NCI-H2196 treated with DMSO at 0.1 percent for 48 hours (cell line): ENCODE measurements at regions not wholly inside any gene's neighbourhood (a gene's known extent, or its start where the extent isn't known, plus 50 kb on each side); places are given as distances from the start of the nearest gene placed in this dataset.

Source experiments
- DNase-seq: peaks from one replicate; lab custom pipeline; 2025; ENCODE audit not compliant: unreplicated experiment; lab: John Stamatoyannopoulos, UW

- DNase-seq: no peak
These were observed 1915.1 kb downstream of the MAT2B start for GRCh38 chr5:165420493-165420892.

DNA sequence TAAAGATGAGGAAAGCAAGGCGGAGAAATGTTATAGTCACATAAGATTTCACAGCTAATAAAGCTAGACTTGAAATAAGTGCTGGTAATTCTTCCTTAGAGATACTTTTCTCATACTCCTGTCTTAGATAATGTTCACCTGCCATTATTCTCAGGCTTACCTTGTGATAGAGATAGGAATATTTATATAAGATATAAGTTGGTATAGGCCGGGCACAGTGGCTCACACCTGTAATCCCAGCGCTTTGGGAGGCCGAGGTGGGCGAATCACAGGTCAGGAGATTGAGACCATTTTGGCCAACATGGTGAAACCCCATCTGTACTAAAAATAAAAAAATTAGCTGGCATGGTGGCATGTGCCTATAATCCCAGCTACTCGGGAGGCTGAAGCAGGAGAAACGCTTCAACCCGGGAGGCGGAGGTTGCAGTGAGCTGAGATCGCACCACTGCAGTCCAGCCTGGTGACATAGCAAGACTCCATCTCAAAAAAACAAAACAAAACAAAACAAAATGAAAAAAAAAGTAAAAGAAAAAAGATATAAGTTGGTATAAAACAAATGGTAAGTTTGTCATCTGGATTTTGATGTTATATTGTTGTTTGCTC, 1918.4 kb downstream of the MAT2B start:
- no peak for DNase-seq

DNA sequence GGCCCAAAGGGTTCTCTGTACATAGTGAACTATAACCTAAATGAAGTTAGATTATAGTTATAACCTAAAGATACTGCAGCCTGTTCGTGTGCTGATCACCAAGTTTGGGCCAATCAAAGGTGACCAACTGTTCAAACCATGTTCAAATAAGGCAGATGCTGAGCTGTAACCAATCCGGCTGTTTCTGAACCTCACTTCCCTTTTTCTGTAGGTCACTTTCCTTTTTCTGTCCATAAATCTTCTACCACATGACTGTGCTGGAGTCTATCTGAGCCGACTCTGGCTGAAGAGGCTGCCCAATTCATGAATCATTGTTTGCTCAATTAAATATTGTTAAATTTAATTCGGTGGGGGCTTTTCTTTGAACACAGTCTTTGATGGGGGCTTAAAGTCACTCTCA, 1920.2 kb downstream of the MAT2B start:
- no peak for DNase-seq

- DNase-seq: no peak
These were observed 1943.3 kb downstream of the MAT2B start for GRCh38 chr5:165448753-165449152.

DNA sequence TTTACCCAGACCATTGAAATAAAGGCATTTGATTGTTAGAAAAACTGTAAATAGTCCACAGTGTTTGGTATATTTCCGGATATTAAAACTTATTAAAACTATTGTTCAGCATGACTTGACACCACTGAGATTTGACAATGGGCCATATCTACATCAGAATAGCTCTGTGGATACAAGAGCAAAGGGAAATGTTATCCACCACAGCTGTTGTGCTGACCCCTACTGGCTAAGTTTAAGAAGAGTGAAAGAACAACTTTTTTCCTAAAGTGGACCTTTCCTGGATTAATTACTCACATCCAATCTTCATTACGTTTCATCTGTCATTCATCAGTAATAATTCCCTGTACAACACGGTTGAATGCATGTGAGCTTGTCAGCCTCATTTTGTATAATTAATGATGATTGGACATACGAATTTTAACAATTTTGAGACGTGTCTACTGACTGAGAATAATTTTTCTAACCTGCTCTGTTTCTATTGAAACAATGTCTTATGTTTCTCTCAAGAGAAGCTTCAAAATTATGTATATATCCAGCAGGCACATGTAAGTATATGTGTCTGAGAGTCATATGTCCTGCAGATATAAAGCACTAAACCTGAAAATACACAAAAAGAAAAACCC, 1952.6 kb downstream of the MAT2B start:
- DNase-seq: no peak

DNA sequence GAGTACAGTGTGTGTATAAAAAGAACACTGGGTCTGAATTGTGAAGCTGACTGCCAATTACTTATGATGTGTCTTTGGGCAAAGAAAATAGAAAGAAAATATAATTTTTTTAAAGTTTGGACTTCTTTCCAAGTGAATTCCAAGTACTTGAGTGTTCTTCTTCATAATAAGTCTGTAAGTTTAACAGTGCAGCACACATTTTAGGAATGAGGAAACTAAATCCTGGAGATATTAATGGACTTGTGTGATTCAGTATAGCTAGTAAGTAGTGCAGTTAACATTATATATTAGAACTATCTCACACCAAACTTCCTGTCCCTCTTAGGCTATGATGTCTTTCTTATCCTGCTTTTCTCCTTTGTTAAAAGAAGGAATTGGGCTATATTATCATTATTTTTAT, 1953.8 kb downstream of the MAT2B start:
- DNase-seq: no peak

GRCh38 chr5:165460911-165461310, 1955.5 kb downstream of the MAT2B start:
- DNase-seq: no peak

- no peak for DNase-seq
These were observed 1972.1 kb downstream of the MAT2B start for GRCh38 chr5:165477546-165477945.

DNA sequence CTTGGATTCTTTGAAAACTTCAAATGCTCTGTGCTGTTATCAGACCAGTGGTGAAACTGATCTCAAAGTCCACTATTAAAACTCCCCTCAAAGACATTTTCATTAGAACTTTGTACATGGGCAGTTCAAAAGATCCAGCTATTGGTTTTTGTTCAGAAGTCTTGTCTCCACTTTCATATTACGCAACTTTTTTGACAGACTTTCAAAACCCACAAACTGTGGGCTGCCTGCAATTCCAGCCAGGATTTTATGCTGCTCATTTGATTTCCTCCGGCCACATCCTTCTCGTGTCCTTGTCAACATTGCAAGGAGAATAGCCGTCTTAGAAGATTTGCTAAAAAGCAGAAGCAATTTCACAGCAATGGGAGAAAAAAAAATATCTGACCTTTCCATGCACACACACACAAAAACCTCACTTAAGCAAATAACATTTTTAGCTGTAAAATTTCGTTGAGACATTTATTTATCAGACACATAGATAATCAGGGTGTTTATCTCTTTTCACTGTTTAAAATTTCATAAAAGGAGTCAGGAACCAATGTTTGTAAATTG, 1990.5 kb downstream of the MAT2B start:
- DNase-seq: no peak

DNA sequence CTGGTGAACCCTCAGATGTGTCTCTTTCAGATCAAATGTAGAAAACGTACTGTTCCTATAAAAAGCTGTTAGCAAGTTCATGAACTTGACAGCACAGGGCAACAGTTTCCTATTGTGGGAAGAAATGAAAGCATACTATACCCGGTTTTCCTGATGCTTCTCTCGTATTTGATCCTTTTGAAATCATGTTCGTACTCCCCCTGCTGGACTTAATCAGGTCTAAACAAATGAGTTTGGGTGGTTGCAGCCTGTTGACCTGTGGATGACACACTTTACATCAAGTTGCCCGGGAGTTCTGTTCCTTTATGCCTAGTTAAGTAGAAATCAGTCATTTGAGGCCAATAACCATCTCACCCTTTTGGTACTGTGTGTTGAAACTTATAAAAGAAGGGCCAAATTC, 1992.3 kb downstream of the MAT2B start:
- no peak for DNase-seq

DNA sequence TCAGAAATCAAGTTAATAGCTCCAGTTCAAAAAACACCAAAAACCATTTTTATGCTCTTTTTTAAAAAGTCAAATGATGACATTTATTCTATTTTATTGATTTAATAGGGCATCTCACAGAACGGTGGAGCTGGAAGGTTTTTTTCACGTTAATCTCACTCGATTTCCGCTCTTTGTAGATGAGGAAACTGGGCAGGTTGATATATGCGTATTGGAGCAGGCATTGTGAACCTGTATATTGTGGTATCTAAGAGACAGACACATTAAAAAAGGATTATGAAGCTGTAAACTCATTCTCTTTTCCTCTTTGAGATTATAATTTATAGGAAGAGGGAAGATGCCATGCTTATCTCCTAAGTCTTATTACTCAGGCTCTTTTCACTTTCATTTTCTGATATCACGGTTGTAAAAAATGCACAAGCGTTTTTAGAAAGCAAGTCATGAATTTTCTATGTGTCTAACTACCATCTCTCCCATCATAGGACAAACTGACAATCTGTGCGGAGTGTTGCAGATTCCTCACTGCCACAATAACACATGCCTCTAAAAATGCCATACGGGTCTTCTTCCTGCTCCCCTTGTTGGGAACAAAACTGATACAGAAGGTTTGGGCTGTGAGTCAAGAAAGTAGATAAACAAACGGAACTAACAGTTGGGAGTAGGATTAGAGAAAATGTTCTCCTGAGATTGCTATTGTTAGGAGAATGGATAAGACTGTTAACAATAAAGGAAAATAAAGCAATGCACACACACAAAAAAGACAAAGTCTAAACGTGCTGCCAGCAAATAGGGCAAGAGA, 1997.7 kb downstream of the MAT2B start:
- DNase-seq: no peak

GRCh38 chr5:165504674-165505073, 1999.3 kb downstream of the MAT2B start:
- DNase-seq: no peak

DNA sequence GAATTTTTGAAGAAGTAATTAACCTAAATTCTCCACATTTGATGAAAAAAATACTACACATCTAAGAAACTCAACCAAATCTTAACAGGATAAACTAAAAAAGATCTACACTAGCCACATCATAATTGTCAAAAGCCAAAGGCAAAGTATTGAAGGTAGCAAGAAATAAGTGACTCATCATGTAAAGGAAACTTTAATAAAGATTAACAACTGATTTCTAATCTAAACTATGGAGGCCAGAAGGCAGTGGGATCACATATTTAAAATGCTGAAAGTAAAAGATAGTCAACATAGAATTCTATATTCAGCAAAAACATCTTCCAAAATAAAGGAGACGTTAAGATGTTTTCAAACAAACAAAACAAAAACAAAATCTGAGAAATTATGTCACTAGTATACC, 2002.9 kb downstream of the MAT2B start:
- no peak for DNase-seq

DNA sequence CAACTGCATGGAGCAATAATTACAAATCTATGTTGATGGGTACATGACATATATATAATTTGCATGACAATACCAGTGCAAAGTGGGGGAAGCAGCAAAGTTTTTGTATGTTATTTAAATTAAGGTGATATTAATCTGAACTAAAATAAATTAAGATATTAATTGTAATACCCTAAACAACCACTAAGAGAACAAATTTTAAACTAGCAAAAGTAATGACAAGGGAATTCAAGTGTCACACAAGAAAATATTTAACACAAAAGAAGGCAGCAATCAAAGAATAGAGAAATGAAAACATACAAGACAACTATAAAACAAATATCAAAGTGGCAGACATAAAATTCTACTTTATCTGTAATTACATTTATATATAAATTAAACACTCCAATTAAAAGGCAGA, 2003.4 kb downstream of the MAT2B start:
- DNase-seq: no peak

GRCh38 chr5:165521816-165522610, 2016.6 kb downstream of the MAT2B start:
- DNase-seq: no peak

DNA sequence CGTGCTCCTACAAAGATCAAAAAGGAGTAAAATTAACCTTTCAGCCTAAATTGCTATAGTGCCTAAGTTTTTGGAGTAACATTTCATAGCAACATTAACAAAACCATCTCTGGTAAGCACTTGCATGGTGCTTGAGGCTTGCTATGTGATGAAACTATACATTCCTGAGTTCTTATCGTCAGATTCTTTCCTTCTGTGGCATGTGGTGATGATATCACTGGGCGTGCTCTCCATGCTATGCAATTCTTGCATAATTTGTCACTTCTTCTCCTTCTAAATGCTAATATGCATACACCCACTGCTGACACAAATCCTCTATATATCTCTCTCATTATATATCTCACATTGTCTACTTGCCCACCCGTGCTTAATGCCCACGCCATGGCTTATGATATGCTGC, 2019.9 kb downstream of the MAT2B start:
- no peak for DNase-seq

GRCh38 chr5:165526357-165526756, 2020.9 kb downstream of the MAT2B start:
- no peak for DNase-seq

GRCh38 chr5:165527577-165527976, 2022.2 kb downstream of the MAT2B start:
- no peak for DNase-seq

- DNase-seq: no peak
These were observed 2032.6 kb downstream of the MAT2B start for GRCh38 chr5:165538065-165538464.

GRCh38 chr5:165559645-165560044, 2054.2 kb downstream of the MAT2B start:
- no peak for DNase-seq

- DNase-seq: no peak
These were observed 2055.2 kb downstream of the MAT2B start for GRCh38 chr5:165560648-165561047.
